Central memory CD4-positive, alpha-beta T cell (primary cell): ENCODE measurements at regions not wholly inside any gene's neighbourhood (a gene's known extent, or its start where the extent isn't known, plus 50 kb on each side); places are given as distances from the start of the nearest gene placed in this dataset.

Source experiments
- DNase-seq: peaks from one replicate; pipeline ENCODE4 v3.0.0; 2022

GRCh38 chr2:18503376-18504228 is 56.9 kb downstream of the RDH14 start:
- no peak for DNase-seq

GRCh38 chr2:18502142-18502541 is 58.3 kb downstream of the RDH14 start:
- DNase-seq = no peak

- DNase-seq = no peak
These were observed 58.7 kb downstream of the RDH14 start for GRCh38 chr2:18501729-18502128.

- DNase-seq = no peak
These were observed 59.3 kb downstream of the RDH14 start for GRCh38 chr2:18501156-18501555.

GRCh38 chr2:18500333-18500732 is 60.1 kb downstream of the RDH14 start:
- no peak for DNase-seq

GRCh38 chr2:18498531-18498930 is 61.9 kb downstream of the RDH14 start:
- no peak for DNase-seq

GRCh38 chr2:18496516-18496915 is 63.9 kb downstream of the RDH14 start:
- no peak for DNase-seq

- no peak for DNase-seq
These were observed 65.4 kb downstream of the RDH14 start for GRCh38 chr2:18495058-18495457.

- no peak for DNase-seq
These were observed 67.7 kb downstream of the RDH14 start for GRCh38 chr2:18492721-18493120.

GRCh38 chr2:18491577-18491976 is 68.9 kb downstream of the RDH14 start:
- DNase-seq = no peak

- no peak for DNase-seq
These were observed 69.6 kb downstream of the RDH14 start for GRCh38 chr2:18490901-18491300.

- DNase-seq = no peak
These were observed 73.1 kb downstream of the RDH14 start for GRCh38 chr2:18487106-18487913.

- DNase-seq = no peak
These were observed 75.8 kb downstream of the RDH14 start for GRCh38 chr2:18484625-18485024.

GRCh38 chr2:18483896-18484295 is 76.6 kb downstream of the RDH14 start:
- no peak for DNase-seq

GRCh38 chr2:18482666-18483065 is 77.8 kb downstream of the RDH14 start:
- DNase-seq = no peak

- DNase-seq = no peak
These were observed 80.5 kb downstream of the RDH14 start for GRCh38 chr2:18479947-18480369.

- no peak for DNase-seq
These were observed 83.2 kb downstream of the RDH14 start for GRCh38 chr2:18477293-18477692.

- DNase-seq = no peak
These were observed 84.0 kb downstream of the RDH14 start for GRCh38 chr2:18476484-18476883.

- no peak for DNase-seq
These were observed 84.6 kb downstream of the RDH14 start for GRCh38 chr2:18475884-18476283.

- DNase-seq = no peak
These were observed 85.8 kb downstream of the RDH14 start for GRCh38 chr2:18474700-18475099.

- no peak for DNase-seq
These were observed 86.9 kb downstream of the RDH14 start for GRCh38 chr2:18473241-18474181.

- DNase-seq = no peak
These were observed 92.6 kb downstream of the RDH14 start for GRCh38 chr2:18467749-18468360.
